PC-3 (cell line): ENCODE measurements at regions not wholly inside any gene's neighbourhood (a gene's known extent, or its start where the extent isn't known, plus 50 kb on each side); places are given as distances from the start of the nearest gene placed in this dataset.
A peak's percentile ranks its signal among the peaks of the same experiment; 100 is the strongest.

ENCODE experiments used
- ATAC-seq: fragments of 200-7000 bp; cut with Tn5 transposase; 2 replicates; pipeline ENCODE4 v1.9.1; 2020; ENCODE audit warnings: mild to moderate bottlenecking, moderate library complexity
- BruUV-seq: library from RNA; stranded (reverse); fragments of 400-500 nt; replicated peaks from 2 replicates; lab custom pipeline; 2021; lab: Mats Ljungman, UMichigan
- CTCF ChIA-PET: fragments of 300-600 bp; sonication (Branson Sonifier 250); formaldehyde crosslinking; loops from one replicate; lab custom pipeline; 2022; ENCODE audit warnings: antibody characterized with exemption; lab: Charles Lee
- POLR2A ChIA-PET: fragments of 300-600 bp; sonication (Branson Sonifier 250); formaldehyde crosslinking; loops from one replicate; lab custom pipeline; 2022; ENCODE audit warnings: antibody characterized with exemption; ENCODE audit not compliant: unreplicated experiment; lab: Charles Lee
- DNase-seq: peaks from one replicate; pipeline ENCODE4 v3.0.0-alpha.2; 2015
- H2AFZ ChIP-seq: fragments of 300-600 bp; sonication (generic); 2 replicates; pipeline ENCODE4 v1.6.0; 2016; ENCODE audit warnings: antibody characterized with exemption, low read length
- H3F3A ChIP-seq: fragments of 300-600 bp; sonication (generic); one replicate; pipeline ENCODE4 v1.6.0; 2017; ENCODE audit warnings: antibody characterized with exemption, low read length, control low read depth, mild to moderate bottlenecking; ENCODE audit not compliant: unreplicated experiment
- H3K27ac ChIP-seq: fragments of 300-600 bp; sonication (generic); 2 replicates; pipeline ENCODE4 v1.5.1; 2016; ENCODE audit warnings: mild to moderate bottlenecking, low read length
- H3K27me3 ChIP-seq: fragments of 300-600 bp; sonication (generic); 2 replicates; pipeline ENCODE4 v1.6.1; 2016; ENCODE audit warnings: low read length, mixed read lengths
- H3K36me3 ChIP-seq: fragments of 300-600 bp; sonication (generic); 2 replicates; pipeline ENCODE4 v1.6.1; 2016; ENCODE audit warnings: low read depth, mixed run types, low read length, mixed read lengths
- H3K4me1 ChIP-seq: fragments of 300-600 bp; sonication (generic); 2 replicates; pipeline ENCODE4 v1.5.1; 2016; ENCODE audit warnings: low read length; ENCODE audit not compliant: insufficient read depth
- H3K4me2 ChIP-seq: fragments of 300-600 bp; sonication (generic); 2 replicates; pipeline ENCODE4 v1.6.0; 2016; ENCODE audit warnings: low read length
- H3K4me3 ChIP-seq: fragments of 300-600 bp; sonication (generic); 2 replicates; pipeline ENCODE4 v1.5.1; 2016; ENCODE audit warnings: mild to moderate bottlenecking, low read length, mixed read lengths
- H3K79me2 ChIP-seq: fragments of 300-600 bp; sonication (generic); 2 replicates; pipeline ENCODE4 v1.6.1; 2017; ENCODE audit warnings: low read length, mixed read lengths
- H3K9ac ChIP-seq: fragments of 300-600 bp; sonication (generic); 2 replicates; pipeline ENCODE4 v1.6.0; 2016; ENCODE audit warnings: mild to moderate bottlenecking, low read length
- H3K9me2 ChIP-seq: fragments of 300-600 bp; sonication (generic); replicated peaks from 2 replicates; pipeline ENCODE4 v1.6.1; 2016; ENCODE audit warnings: mixed run types, low read length, mixed read lengths
- H3K9me3 ChIP-seq: fragments of 300-600 bp; sonication (generic); 2 replicates; pipeline ENCODE4 v1.6.1; 2016; ENCODE audit warnings: low read length, mixed read lengths
- H4K20me1 ChIP-seq: fragments of 300-600 bp; sonication (generic); 2 replicates; pipeline ENCODE4 v1.6.1; 2016; ENCODE audit warnings: low read length, mixed read lengths
- CTCF ChIP-seq: fragments of 300-600 bp; sonication (generic); conservative IDR thresholded peaks from 2 replicates; pipeline ENCODE4 v1.5.1; 2017; ENCODE audit warnings: antibody characterized with exemption, low read depth, mild to moderate bottlenecking, low read length
- EZH2 ChIP-seq: fragments of 300-600 bp; sonication (generic); IDR thresholded peaks from one replicate; pipeline ENCODE4 v1.6.1; 2017; ENCODE audit warnings: antibody characterized with exemption, mild to moderate bottlenecking, low read length; ENCODE audit not compliant: unreplicated experiment
- EZH2phosphoT487 ChIP-seq: fragments of 300-600 bp; sonication (generic); IDR thresholded peaks from 2 replicates; pipeline ENCODE4 v1.6.1; 2018; ENCODE audit warnings: mild to moderate bottlenecking, antibody characterized with exemption, low read length, borderline replicate concordance
- intact Hi-C: fragments of 100-400 bp; cut with micrococcal nuclease; formaldehyde crosslinking; loops from 2 replicates; pipeline ENCODE4 v1.9.0; 2023

DNA sequence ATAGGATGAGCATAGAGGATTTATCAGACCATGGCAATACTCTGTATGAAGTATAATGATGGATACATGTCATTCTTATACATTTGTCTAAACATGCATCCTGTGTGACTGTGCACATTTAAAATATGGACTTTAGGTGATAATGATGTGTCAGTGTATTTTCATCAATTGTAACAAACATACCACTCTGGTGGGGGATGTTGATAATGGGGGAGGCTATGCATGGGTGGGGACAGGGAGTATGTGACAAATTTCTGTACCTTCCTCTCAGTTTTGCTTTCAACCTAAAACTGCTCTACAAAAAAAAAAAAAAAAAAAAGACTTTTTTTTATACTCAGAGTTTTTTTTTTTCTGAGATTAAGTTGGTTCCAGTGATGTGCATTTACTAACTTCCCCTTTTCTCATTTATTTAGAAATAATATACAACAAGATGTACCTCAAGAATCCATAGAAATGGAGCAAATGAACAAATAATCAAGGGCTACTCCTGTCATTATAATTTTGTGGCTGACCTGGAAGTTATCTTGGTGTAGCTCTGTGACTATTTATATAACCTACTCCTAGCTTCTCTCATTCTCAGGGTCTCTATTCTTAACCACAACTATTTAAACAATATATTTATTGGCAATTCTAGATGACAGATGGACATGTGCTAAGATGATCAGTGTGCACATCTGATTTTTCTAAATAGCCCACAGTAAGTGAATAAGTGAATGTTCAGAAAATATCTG, 108.9 kb upstream of the ITGA4 start:
- peaks cover 3% of the 10 kb centered on the region; the same call in 1 of the 2 replicates for H3K4me1 ChIP-seq
- H3K27me3 ChIP-seq = no peaks in the 10 kb centered on the region
- no peak overlapping the region for H3K4me2 ChIP-seq
- no peaks in the 10 kb centered on the region for H3K36me3 ChIP-seq
- POLR2A ChIA-PET = no interaction called here
- no peaks in the 10 kb centered on the region for H3F3A ChIP-seq
- H4K20me1 ChIP-seq = no peaks in the 10 kb centered on the region
- no peaks in the 10 kb centered on the region for H3K9me3 ChIP-seq
- no peak overlapping the region for H3K9ac ChIP-seq
- no peak for TF ChIP-seq CTCF
- TF ChIP-seq EZH2 = no peak
- TF ChIP-seq EZH2phosphoT487 = no peak
- no peak overlapping the region for H2AFZ ChIP-seq
- DNase-seq (no peak), ATAC-seq (no peak)
- H3K4me3 ChIP-seq = no peak overlapping the region
- CTCF ChIA-PET = no interaction called here
- no peaks in the 10 kb centered on the region for H3K9me2 ChIP-seq
- no TSS peak for BruUV-seq
- intact Hi-C loops = no loop called here
- no peak overlapping the region for H3K27ac ChIP-seq
- no peaks in the 10 kb centered on the region for H3K79me2 ChIP-seq

GRCh38 chr2:181352158-181352557, 105.0 kb upstream of the ITGA4 start:
- ChIA-PET CTCF (no interaction called here), POLR2A (no interaction called here)
- Histone ChIP-seq H4K20me1 (no peaks in the 10 kb centered on the region), H3K4me1 (peaks cover 11% of the 10 kb centered on the region; the same call in 1 of the 2 replicates), H3K9me2 (no peaks in the 10 kb centered on the region), H3K79me2 (no peaks in the 10 kb centered on the region), H3K4me3 (no peak overlapping the region), H2AFZ (no peak overlapping the region), H3K9ac (no peak overlapping the region), H3F3A (no peaks in the 10 kb centered on the region), H3K27ac (no peak overlapping the region), H3K36me3 (no peaks in the 10 kb centered on the region), H3K4me2 (no peak overlapping the region), H3K27me3 (no peaks in the 10 kb centered on the region), H3K9me3 (no peaks in the 10 kb centered on the region)
- TF ChIP-seq CTCF (no peak), EZH2 (no peak), EZH2phosphoT487 (no peak)
- intact Hi-C loops = no loop called here
- no TSS peak for BruUV-seq
- DNase-seq (no peak), ATAC-seq (no peak)

- Histone ChIP-seq H3K4me1 (peaks cover 8% of the 10 kb centered on the region; the same call in 1 of the 2 replicates), H4K20me1 (no peaks in the 10 kb centered on the region), H3K9me3 (no peaks in the 10 kb centered on the region), H3K4me2 (no peak overlapping the region), H3K27me3 (no peaks in the 10 kb centered on the region), H3K36me3 (no peaks in the 10 kb centered on the region), H3F3A (no peaks in the 10 kb centered on the region), H3K4me3 (no peak overlapping the region), H3K79me2 (no peaks in the 10 kb centered on the region), H2AFZ (no peak overlapping the region), H3K9ac (no peak overlapping the region), H3K9me2 (no peaks in the 10 kb centered on the region), H3K27ac (no peak overlapping the region)
- ATAC-seq (peak; percentile 68), DNase-seq (peak; percentile 64)
- TF ChIP-seq EZH2 = no peak
- TF ChIP-seq EZH2phosphoT487 = no peak
- no peak for TF ChIP-seq CTCF
- BruUV-seq = no TSS peak
- CTCF ChIA-PET = no interaction called here
- POLR2A ChIA-PET = no interaction called here
- intact Hi-C loops = no loop called here
Measured at GRCh38 chr2:181354626-181355025, 102.6 kb upstream of the ITGA4 start.
